ENCODE measurements at regions not wholly inside any gene's neighbourhood (a gene's known extent, or its start where the extent isn't known, plus 50 kb on each side); places are given as distances from the start of the nearest gene placed in this dataset. TPM values are rescaled to one million over a fixed set of nuclear protein-coding genes. Genes with fewer than 3 reads are reported as not detected.

DNA sequence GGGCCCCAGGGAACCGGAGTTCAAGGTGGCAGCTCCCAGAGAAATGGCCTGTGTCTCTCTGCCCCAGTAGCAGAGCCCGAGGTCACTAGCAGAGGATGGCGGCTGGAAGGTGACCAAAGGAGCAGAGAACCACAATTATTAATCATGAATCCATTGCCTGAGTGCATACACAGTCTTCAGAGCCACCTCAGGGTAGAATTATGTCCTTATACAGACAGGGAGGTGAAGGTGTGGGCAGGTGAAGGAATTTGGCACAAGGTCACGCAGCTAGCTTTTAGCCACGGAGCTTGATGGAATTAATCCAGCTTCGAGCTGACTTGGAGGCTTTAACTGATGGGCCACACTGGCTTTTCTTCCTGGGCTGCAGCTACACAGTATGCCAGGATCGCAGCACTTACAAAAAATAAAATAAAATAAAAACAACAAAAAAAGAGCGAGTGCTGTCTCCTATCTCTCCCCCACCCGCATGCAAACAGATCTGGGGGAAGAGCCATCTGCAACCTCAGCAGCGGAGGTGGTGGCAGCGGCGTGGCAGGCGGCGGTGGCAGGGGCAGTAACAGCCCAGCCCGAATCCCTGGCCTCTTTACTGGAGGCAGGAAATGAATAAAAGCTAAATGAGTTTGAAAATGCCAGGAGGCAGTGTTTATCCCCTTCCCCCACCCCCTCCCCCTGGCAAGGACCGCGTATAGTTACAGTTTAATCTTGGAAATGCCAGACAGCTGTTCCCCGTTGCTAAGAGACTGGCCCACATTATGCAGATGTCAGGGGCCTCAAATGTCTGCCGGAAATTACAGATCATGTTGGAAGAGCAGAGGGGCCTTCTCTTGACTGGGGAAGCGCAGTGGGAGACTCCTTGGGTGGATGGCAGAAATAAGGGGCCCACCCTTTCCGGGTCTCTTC is 93.5 kb downstream of the LRRC74A start:
- Histone ChIP-seq H3K36me3 (ENCODE audit: control insufficient read depth, insufficient read depth, low read length) (no peaks in the 10 kb centered on the region), H3K27me3 (ENCODE audit: control insufficient read depth, insufficient read depth, low read length) (no peaks in the 10 kb centered on the region), H3K4me3 (ENCODE audit: low read depth, low read length) (no peak overlapping the region)
- CTCF ChIA-PET = interaction anchor here (0.6 to 14.2 kb wide), 20 partner anchors 12 to 153 kb away, joined by 3 to 316 read pairs (median 8); partner anchors contain the start of gene IRF2BPL
- POLR2A ChIA-PET = interaction anchor here (0.7 to 2.5 kb wide), 3 partner anchors 15 to 112 kb away, joined by 3 to 12 read pairs (median 9); no protein-coding TSS in a partner anchor
- TF ChIP-seq CTCF (IDR thresholded peaks at IDR 0.05; ENCODE audit: insufficient read depth, low read depth, low read length) = no peak
- DNase-seq (ENCODE audit: low read depth) = no peak

Small RNA genes lying in the stretch of these regions (small RNA-seq; reads per million reads assigned to genes)
- gene RN7SL356P (ENCODE audit: insufficient read length, low read depth, low replicate concordance) = not detected

All from BJ (cell line).